HepG2 (cell line): ENCODE measurements at regions not wholly inside any gene's neighbourhood (a gene's known extent, or its start where the extent isn't known, plus 50 kb on each side); places are given as distances from the start of the nearest gene placed in this dataset.

ENCODE experiments used
- ATAC-seq: fragments of 200-7000 bp; cut with Tn5 transposase; 3 replicates; pipeline ENCODE4 v1.9.1; 2020; ENCODE audit warnings: mild to moderate bottlenecking, moderate library complexity
- BruUV-seq: library from RNA; stranded (reverse); fragments of 400-500 nt; replicated peaks from 2 replicates; lab custom pipeline; 2021; lab: Mats Ljungman, UMichigan
- CTCF ChIA-PET: fragments of 300-600 bp; formaldehyde crosslinking; extraction: SDS; loops from one replicate; lab custom pipeline; 2021; ENCODE audit warnings: low total read pairs, inconsistent platforms, low intra/inter-chr PET ratio; lab: Yijun Ruan, JAX
- POLR2A ChIA-PET: fragments of 350-600 bp; sonication (Branson Sonifier 250); formaldehyde crosslinking; loops from one replicate; lab custom pipeline; 2020; ENCODE audit warnings: antibody characterized with exemption, inconsistent platforms; lab: Yijun Ruan, JAX
- DNase-seq: peaks from one replicate; pipeline ENCODE4 v3.0.0-alpha.2; 2015; ENCODE audit warnings: low spot score
- FAIRE-seq: peaks from 3 replicates; lab custom pipeline; 2011; peaks lifted over from hg19 to GRCh38; lab: Jason Lieb, UNC
- H2AFZ ChIP-seq: one replicate; pipeline ENCODE4 v1.6.1; 2011; ENCODE audit warnings: low read length, inconsistent platforms
- H3K27ac ChIP-seq: fragments of 300-600 bp; 3 replicates; pipeline ENCODE4 v1.8.0; 2011; ENCODE audit warnings: mixed run types, mild to moderate bottlenecking, mixed read lengths, low read length, inconsistent platforms; ENCODE audit not compliant: insufficient read depth; ENCODE audit errors: extremely low read length
- H3K27me3 ChIP-seq, 2 experiments: fragments of 200-600 bp in 1 of 2; 2 replicates in 1 of 2; 3 replicates in 1 of 2; pipeline versions ENCODE4 v1.6.0 to v1.8.0; 2011; ENCODE audit warnings: low read length in 2 of 2, mild to moderate bottlenecking in 2 of 2, moderate library complexity in 2 of 2, inconsistent platforms in 1 of 2; ENCODE audit not compliant: insufficient read depth in 2 of 2, control insufficient read depth in 1 of 2
- H3K36me3 ChIP-seq, 2 experiments: fragments of 200-600 bp in 1 of 2; replicated peaks in 1 of 2; 2 replicates in 1 of 2; 3 replicates in 1 of 2; pipeline versions ENCODE4 v1.5.1 to v1.8.0; 2011; ENCODE audit warnings: low read length in 2 of 2, inconsistent platforms in 1 of 2; ENCODE audit not compliant: insufficient read depth in 2 of 2, control insufficient read depth in 1 of 2
- H3K4me1 ChIP-seq: 2 replicates; pipeline ENCODE4 v1.5.1; 2012; ENCODE audit warnings: low read length, inconsistent platforms; ENCODE audit not compliant: insufficient read depth
- H3K4me2 ChIP-seq: 2 replicates; pipeline ENCODE4 v1.6.0; 2011; ENCODE audit warnings: low read depth, low read length, inconsistent platforms
- H3K4me3 ChIP-seq, 3 experiments: fragments of 200-600 bp in 1 of 3; sonication (generic), shearing (Covaris generic) in 1 of 3; replicated peaks in 1 of 3; 2 replicates each; pipeline ENCODE4 v1.5.1; 2011 to 2016; ENCODE audit warnings: low read length in 3 of 3, inconsistent platforms in 2 of 3, low read depth in 2 of 3, mild to moderate bottlenecking in 2 of 3, control low read depth in 1 of 3, mixed read lengths in 1 of 3; ENCODE audit not compliant: insufficient read depth in 1 of 3
- H3K79me2 ChIP-seq: one replicate; pipeline ENCODE4 v1.6.1; 2011; ENCODE audit warnings: low read length, inconsistent platforms; ENCODE audit not compliant: insufficient read depth
- H3K9ac ChIP-seq: 2 replicates; pipeline ENCODE4 v1.6.0; 2011; ENCODE audit warnings: mild to moderate bottlenecking, low read depth, low read length, inconsistent platforms; ENCODE audit not compliant: insufficient read depth
- H3K9me3 ChIP-seq: 2 replicates; pipeline ENCODE4 v1.5.1; 2012; ENCODE audit warnings: mild to moderate bottlenecking, low read length
- H4K20me1 ChIP-seq: 2 replicates; pipeline ENCODE4 v1.6.0; 2011; ENCODE audit warnings: inconsistent platforms, mild to moderate bottlenecking, low read length, moderate library complexity; ENCODE audit not compliant: insufficient read depth
- ARNT ChIP-seq: fragments of 450-650 bp; IDR thresholded peaks from 2 replicates; pipeline ENCODE4 v1.6.1; 2017
- CENPT ChIP-seq: sonication (generic); formaldehyde crosslinking; IDR thresholded peaks from 2 replicates; pipeline ENCODE4 v1.8.0; 2022; ENCODE audit warnings: low read depth, mild to moderate bottlenecking, moderate library complexity, missing genetic modification reagents
- FOXO4 ChIP-seq: sonication (generic); formaldehyde crosslinking; conservative IDR thresholded peaks from 2 replicates; pipeline ENCODE4 v1.8.1; 2023; ENCODE audit warnings: missing genetic modification reagents
- ISL2 ChIP-seq: sonication (generic); formaldehyde crosslinking; IDR thresholded peaks from 2 replicates; pipeline ENCODE4 v1.5.0; 2020; ENCODE audit warnings: missing genetic modification reagents
- KLF12 ChIP-seq: sonication (generic); formaldehyde crosslinking; IDR thresholded peaks from 2 replicates; pipeline ENCODE4 v1.4.0; 2020; ENCODE audit warnings: missing genetic modification reagents, borderline replicate concordance
- KMT2B ChIP-seq: IDR thresholded peaks from 2 replicates; pipeline ENCODE4 v1.6.1; 2016; ENCODE audit warnings: missing genetic modification reagents, missing compliant biosample characterization
- MBD4 ChIP-seq: IDR thresholded peaks from 2 replicates; pipeline ENCODE4 v1.6.1; 2012; ENCODE audit warnings: low read length, inconsistent platforms, borderline replicate concordance
- NFE2L1 ChIP-seq: sonication (generic); formaldehyde crosslinking; IDR thresholded peaks from 2 replicates; pipeline ENCODE4 v1.4.0; 2020; ENCODE audit warnings: missing genetic modification reagents, mild to moderate bottlenecking, borderline replicate concordance
- NR1H2 ChIP-seq: sonication (generic); formaldehyde crosslinking; IDR thresholded peaks from 2 replicates; pipeline ENCODE4 v1.8.1; 2022; ENCODE audit warnings: low read depth, missing genetic modification reagents, borderline replicate concordance
- SCMH1 ChIP-seq: sonication (generic); formaldehyde crosslinking; IDR thresholded peaks from 2 replicates; pipeline ENCODE4 v1.9.0; 2021; ENCODE audit warnings: missing genetic modification reagents, mild to moderate bottlenecking, borderline replicate concordance
- SKIL ChIP-seq: sonication (generic); formaldehyde crosslinking; IDR thresholded peaks from 2 replicates; pipeline ENCODE4 v1.8.0; 2022; ENCODE audit warnings: missing genetic modification reagents, mild to moderate bottlenecking, moderate library complexity, borderline replicate concordance
- SRSF9 ChIP-seq: fragments of 200-400 bp; formaldehyde crosslinking; IDR thresholded peaks from 2 replicates; pipeline ENCODE4 v1.6.1; 2018; ENCODE audit warnings: borderline replicate concordance, mild to moderate bottlenecking, low read depth, low read length; ENCODE audit not compliant: insufficient read depth, poor library complexity, severe bottlenecking
- YEATS2 ChIP-seq: sonication (generic); formaldehyde crosslinking; IDR thresholded peaks from 2 replicates; pipeline ENCODE4 v1.4.0; 2020; ENCODE audit warnings: missing genetic modification reagents, borderline replicate concordance
- ZNF235 ChIP-seq: sonication (generic); formaldehyde crosslinking; IDR thresholded peaks from 2 replicates; pipeline ENCODE4 v1.8.1; 2023; ENCODE audit warnings: mild to moderate bottlenecking, missing genetic modification reagents, borderline replicate concordance
- ZNF256 ChIP-seq: sonication (generic); formaldehyde crosslinking; conservative IDR thresholded peaks from 2 replicates; pipeline ENCODE4 v1.4.0; 2020; ENCODE audit warnings: missing genetic modification reagents
- ZNF543 ChIP-seq: sonication (generic); formaldehyde crosslinking; IDR thresholded peaks from 2 replicates; pipeline ENCODE4 v1.4.0; 2020; ENCODE audit warnings: mild to moderate bottlenecking, missing genetic modification reagents
- WGBS: methylation state at CpG from one replicate; pipeline ENCODE4 v1.1.6; 2017; ENCODE audit warnings: low lambda C conversion rate; 5-methylcytosine and 5-hydroxymethylcytosine counted together
- in situ Hi-C: cut with HindIII; loops from 2 replicates; pipeline ENCODE4 v1.10.0; 2017; ENCODE audit warnings: low pct_unique_long_range_greater_than_20kb; ENCODE audit not compliant: extremely low pct_ligation_motif_present
- intact Hi-C: fragments of 100-400 bp; cut with micrococcal nuclease; formaldehyde crosslinking; loops from one replicate; pipeline ENCODE4 v1.10.0; 2022; ENCODE audit not compliant: unreplicated experiment
- TF ChIP-seq, protein P1 (sequence below): sonication (generic); formaldehyde crosslinking; IDR thresholded peaks from 2 replicates; pipeline ENCODE4 v1.4.0; 2020; ENCODE audit warnings: low read depth, mild to moderate bottlenecking, missing genetic modification reagents
- TF ChIP-seq, protein P2 (sequence below): sonication (generic); formaldehyde crosslinking; IDR thresholded peaks from 2 replicates; pipeline ENCODE4 v1.9.0; 2022; ENCODE audit warnings: missing genetic modification reagents, mild to moderate bottlenecking, borderline replicate concordance

DNA sequence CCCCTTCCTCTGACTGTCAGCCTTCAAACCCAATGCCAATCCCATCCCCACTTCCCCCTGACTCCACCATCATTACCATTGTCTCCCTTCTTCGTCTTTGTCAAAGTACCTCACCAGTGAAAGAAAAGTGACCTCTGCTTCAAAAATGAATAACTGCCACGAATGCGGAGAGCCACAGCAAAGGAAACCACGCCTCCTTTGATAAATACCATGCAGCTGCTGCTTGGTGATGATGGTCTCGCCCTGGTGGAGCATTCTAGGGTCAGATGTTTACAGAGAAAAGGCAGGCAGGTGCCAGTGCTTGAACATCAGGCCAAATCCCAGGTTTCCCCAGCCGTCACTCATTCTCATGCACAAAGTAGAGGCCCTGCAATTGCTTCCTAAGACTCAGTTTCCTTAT, 162.2 kb downstream of the BCL11A start:
- Histone ChIP-seq H3K4me2 (no peak overlapping the region), H3K4me1 (no peaks in the 10 kb centered on the region), H3K4me3 (no peak overlapping the region), H3K9me3 (no peaks in the 10 kb centered on the region), H3K27ac (no peak overlapping the region), H3K27me3 (peaks cover 0 to 10% of the 10 kb centered on the region in 2 experiments; a peak in 2 of 5 replicates), H3K9ac (no peak overlapping the region), H4K20me1 (no peaks in the 10 kb centered on the region), H3K36me3 (no peaks in the 10 kb centered on the region), H2AFZ (no peak overlapping the region), H3K79me2 (no peaks in the 10 kb centered on the region)
- DNase-seq (no peak), ATAC-seq (no peak), FAIRE-seq (no peak)
- CTCF ChIA-PET: no interaction called here
- no TSS peak for BruUV-seq
- intact Hi-C loops: no loop called here
- TF ChIP-seq, protein P1, sequence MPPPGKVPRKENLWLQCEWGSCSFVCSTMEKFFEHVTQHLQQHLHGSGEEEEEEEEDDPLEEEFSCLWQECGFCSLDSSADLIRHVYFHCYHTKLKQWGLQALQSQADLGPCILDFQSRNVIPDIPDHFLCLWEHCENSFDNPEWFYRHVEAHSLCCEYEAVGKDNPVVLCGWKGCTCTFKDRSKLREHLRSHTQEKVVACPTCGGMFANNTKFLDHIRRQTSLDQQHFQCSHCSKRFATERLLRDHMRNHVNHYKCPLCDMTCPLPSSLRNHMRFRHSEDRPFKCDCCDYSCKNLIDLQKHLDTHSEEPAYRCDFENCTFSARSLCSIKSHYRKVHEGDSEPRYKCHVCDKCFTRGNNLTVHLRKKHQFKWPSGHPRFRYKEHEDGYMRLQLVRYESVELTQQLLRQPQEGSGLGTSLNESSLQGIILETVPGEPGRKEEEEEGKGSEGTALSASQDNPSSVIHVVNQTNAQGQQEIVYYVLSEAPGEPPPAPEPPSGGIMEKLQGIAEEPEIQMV (CRISPR knock-in tag): no peak
- TF ChIP-seq ISL2 (CRISPR knock-in tag): no peak
- no peak for TF ChIP-seq SKIL (CRISPR knock-in tag)
- TF ChIP-seq, protein P2, sequence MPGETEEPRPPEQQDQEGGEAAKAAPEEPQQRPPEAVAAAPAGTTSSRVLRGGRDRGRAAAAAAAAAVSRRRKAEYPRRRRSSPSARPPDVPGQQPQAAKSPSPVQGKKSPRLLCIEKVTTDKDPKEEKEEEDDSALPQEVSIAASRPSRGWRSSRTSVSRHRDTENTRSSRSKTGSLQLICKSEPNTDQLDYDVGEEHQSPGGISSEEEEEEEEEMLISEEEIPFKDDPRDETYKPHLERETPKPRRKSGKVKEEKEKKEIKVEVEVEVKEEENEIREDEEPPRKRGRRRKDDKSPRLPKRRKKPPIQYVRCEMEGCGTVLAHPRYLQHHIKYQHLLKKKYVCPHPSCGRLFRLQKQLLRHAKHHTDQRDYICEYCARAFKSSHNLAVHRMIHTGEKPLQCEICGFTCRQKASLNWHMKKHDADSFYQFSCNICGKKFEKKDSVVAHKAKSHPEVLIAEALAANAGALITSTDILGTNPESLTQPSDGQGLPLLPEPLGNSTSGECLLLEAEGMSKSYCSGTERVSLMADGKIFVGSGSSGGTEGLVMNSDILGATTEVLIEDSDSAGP: no peak
- no peak for TF ChIP-seq ARNT
- no peak for TF ChIP-seq NFE2L1 (CRISPR knock-in tag)
- TF ChIP-seq CENPT (CRISPR knock-in tag): no peak
- no peak for TF ChIP-seq SCMH1 (CRISPR knock-in tag)
- TF ChIP-seq ZNF235 (CRISPR knock-in tag): no peak
- TF ChIP-seq SRSF9: no peak
- TF ChIP-seq KMT2B: no peak
- TF ChIP-seq ZNF256: no peak
- no peak for TF ChIP-seq NR1H2 (CRISPR knock-in tag)
- TF ChIP-seq KLF12 (CRISPR knock-in tag): no peak
- no peak for TF ChIP-seq FOXO4 (CRISPR knock-in tag)
- no peak for TF ChIP-seq MBD4
- no peak for TF ChIP-seq YEATS2 (CRISPR knock-in tag)
- no peak for TF ChIP-seq ZNF543 (CRISPR knock-in tag)
- POLR2A ChIA-PET: no interaction called here
- in situ Hi-C loops: no loop called here
- WGBS: 26% methylated on average over 6 of the region's 6 CpGs
